Testis (tissue), 2 donors: ENCODE measurements at regions not wholly inside any gene's neighbourhood (a gene's known extent, or its start where the extent isn't known, plus 50 kb on each side); places are given as distances from the start of the nearest gene placed in this dataset.

Source experiments
- DNase-seq: peaks from one replicate; pipeline ENCODE4 v3.0.0-alpha.2; 2019
- H3K27ac ChIP-seq, 2 donors: fragments of 200-600 bp; sonication (generic); one replicate each; pipeline ENCODE4 v1.5.1; 2019
- H3K27me3 ChIP-seq: fragments of 200-600 bp; sonication (generic); one replicate; pipeline ENCODE4 v1.5.1; 2019
- H3K36me3 ChIP-seq: fragments of 200-600 bp; sonication (generic); one replicate; pipeline ENCODE4 v1.5.1; 2017; ENCODE audit warnings: low read depth; ENCODE audit errors: missing control alignments
- H3K4me1 ChIP-seq: fragments of 200-600 bp; sonication (generic); one replicate; pipeline ENCODE4 v1.5.1; 2019
- H3K4me3 ChIP-seq, 2 donors: fragments of 200-600 bp; sonication (generic); one replicate each; pipeline ENCODE4 v1.5.1; 2017 to 2019
- H3K9me3 ChIP-seq: fragments of 200-600 bp; sonication (generic); one replicate; pipeline ENCODE4 v1.5.1; 2017
- POLR2A ChIP-seq: fragments of 450-650 bp; IDR thresholded peaks from one replicate; pipeline ENCODE4 v1.6.1; 2017; ENCODE audit warnings: antibody characterized with exemption, mild to moderate bottlenecking, moderate library complexity
- WGBS, 2 donors: methylation state at CpG; one replicate each; pipeline ENCODE4 v1.1.5; 2018; 5-methylcytosine and 5-hydroxymethylcytosine counted together
- intact Hi-C: fragments of 100-400 bp; cut with DNase I; formaldehyde crosslinking; loops from one replicate; pipeline ENCODE4 v1.15.1; 2023; ENCODE audit warnings: low total_unique reads
- TF ChIP-seq, protein P1 (sequence below), 3 experiments: fragments of 450-650 bp in 2 of 3; fragments of 200-600 bp in 1 of 3; sonication (generic) in 1 of 3; IDR thresholded peaks; one replicate each; pipeline ENCODE4 v1.5.1; 2016 to 2019; ENCODE audit warnings: antibody characterized with exemption in 3 of 3, mild to moderate bottlenecking in 2 of 3, moderate library complexity in 1 of 3

GRCh38 chr2:60230596-60230995 is 322.9 kb downstream of the BCL11A start:
- no peaks in the 10 kb centered on the region for H3K4me1 ChIP-seq
- no peaks in the 10 kb centered on the region for H3K36me3 ChIP-seq
- no peak overlapping the region for H3K4me3 ChIP-seq
- TF ChIP-seq POLR2A, result no peak
- TF ChIP-seq, protein P1, sequence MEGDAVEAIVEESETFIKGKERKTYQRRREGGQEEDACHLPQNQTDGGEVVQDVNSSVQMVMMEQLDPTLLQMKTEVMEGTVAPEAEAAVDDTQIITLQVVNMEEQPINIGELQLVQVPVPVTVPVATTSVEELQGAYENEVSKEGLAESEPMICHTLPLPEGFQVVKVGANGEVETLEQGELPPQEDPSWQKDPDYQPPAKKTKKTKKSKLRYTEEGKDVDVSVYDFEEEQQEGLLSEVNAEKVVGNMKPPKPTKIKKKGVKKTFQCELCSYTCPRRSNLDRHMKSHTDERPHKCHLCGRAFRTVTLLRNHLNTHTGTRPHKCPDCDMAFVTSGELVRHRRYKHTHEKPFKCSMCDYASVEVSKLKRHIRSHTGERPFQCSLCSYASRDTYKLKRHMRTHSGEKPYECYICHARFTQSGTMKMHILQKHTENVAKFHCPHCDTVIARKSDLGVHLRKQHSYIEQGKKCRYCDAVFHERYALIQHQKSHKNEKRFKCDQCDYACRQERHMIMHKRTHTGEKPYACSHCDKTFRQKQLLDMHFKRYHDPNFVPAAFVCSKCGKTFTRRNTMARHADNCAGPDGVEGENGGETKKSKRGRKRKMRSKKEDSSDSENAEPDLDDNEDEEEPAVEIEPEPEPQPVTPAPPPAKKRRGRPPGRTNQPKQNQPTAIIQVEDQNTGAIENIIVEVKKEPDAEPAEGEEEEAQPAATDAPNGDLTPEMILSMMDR (IDR thresholded peaks at IDR 0.05), result no peak
- intact Hi-C loops, result no loop called here
- 74 to 81% methylated on average over 2 of the region's 2 CpGs for WGBS, 2 donors
- H3K27me3 ChIP-seq, result no peaks in the 10 kb centered on the region
- no peak for DNase-seq
- H3K9me3 ChIP-seq, result no peaks in the 10 kb centered on the region
- H3K27ac ChIP-seq, result no peak overlapping the region

DNA sequence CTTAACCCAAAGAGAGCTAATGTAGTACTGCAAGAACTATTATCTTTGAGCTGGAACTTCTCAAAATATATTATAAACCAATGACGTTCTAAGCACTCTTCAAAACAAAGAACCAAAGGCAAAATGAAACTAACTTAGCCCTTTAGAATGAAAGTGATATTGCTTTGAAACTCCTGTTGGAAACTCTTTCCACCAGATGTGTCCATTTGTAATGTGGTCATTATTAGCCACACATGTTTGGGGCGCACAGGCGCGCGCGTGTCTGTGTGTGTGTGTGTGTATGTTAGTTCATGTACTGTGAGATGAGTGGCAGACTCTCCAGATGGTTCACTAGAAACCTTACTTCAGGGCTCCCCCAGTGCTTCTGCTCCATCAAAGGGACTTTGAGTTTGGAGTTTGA is 323.4 kb downstream of the BCL11A start:
- no peak for DNase-seq
- TF ChIP-seq, protein P1 (IDR thresholded peaks at IDR 0.05), result no peak
- no peak for TF ChIP-seq POLR2A
- Histone ChIP-seq H3K4me3 (no peak overlapping the region), H3K27me3 (no peaks in the 10 kb centered on the region), H3K36me3 (no peaks in the 10 kb centered on the region), H3K27ac (no peak overlapping the region), H3K9me3 (no peaks in the 10 kb centered on the region), H3K4me1 (no peaks in the 10 kb centered on the region)
- WGBS, 2 donors, result 87 to 89% methylated on average over 6 of the region's 6 CpGs
- intact Hi-C loops, result no loop called here

DNA sequence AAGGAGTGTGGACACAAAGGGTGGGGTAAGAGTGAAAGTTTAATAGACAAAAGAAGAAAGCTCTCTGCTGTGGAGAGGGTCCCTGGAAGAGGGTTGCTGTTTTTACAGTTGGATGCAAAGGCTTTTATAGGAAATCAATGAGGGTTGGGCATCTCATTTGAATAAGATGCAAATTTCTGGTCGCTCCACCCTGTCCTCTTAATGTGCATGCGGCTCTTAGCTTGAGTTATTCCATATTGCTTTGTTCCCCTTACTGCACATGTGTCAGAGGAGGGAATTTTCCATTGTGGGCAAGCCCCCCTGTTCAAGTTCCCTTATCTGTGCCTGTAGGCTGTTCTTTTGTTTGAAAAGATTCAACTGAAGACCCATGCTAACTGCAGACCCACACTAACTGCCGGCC is 326.5 kb downstream of the BCL11A start:
- Histone ChIP-seq H3K9me3 (no peaks in the 10 kb centered on the region), H3K27me3 (no peaks in the 10 kb centered on the region), H3K4me1 (no peaks in the 10 kb centered on the region), H3K4me3 (no peak overlapping the region), H3K36me3 (no peaks in the 10 kb centered on the region), H3K27ac (no peak overlapping the region)
- intact Hi-C loops, result no loop called here
- TF ChIP-seq, protein P1 (IDR thresholded peaks at IDR 0.05), result no peak
- no peak for TF ChIP-seq POLR2A
- WGBS, 2 donors, result 96% methylated on average over 3 of the region's 3 CpGs
- DNase-seq, result no peak

DNA sequence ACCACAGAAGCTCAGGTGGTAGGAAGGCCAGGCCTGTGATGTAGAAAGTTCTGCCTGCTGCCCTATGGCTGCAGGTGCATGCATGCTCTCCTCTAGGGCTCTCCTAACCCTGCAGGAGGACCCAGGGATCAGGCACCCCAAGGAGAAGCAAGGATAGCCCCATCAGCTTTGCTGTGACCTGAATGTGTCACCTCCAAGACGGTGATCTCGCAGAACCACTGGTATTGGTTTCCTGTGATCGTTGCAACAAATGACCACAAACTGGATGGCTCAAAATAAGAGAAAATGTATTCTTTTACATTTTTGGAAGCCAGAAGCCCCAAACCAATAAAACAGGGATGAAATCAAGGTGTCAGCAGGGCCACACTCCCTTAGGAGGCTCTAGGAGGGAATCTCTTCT is 327.3 kb downstream of the BCL11A start:
- H3K36me3 ChIP-seq, result no peaks in the 10 kb centered on the region
- H3K4me1 ChIP-seq, result no peaks in the 10 kb centered on the region
- H3K27ac ChIP-seq, result no peak overlapping the region
- TF ChIP-seq POLR2A, result no peak
- TF ChIP-seq, protein P1 (IDR thresholded peaks at IDR 0.05), result no peak
- intact Hi-C loops, result no loop called here
- DNase-seq, result no peak
- WGBS, 2 donors, result 84 to 88% methylated on average over 3 of the region's 3 CpGs
- no peak overlapping the region for H3K4me3 ChIP-seq
- no peaks in the 10 kb centered on the region for H3K9me3 ChIP-seq
- no peaks in the 10 kb centered on the region for H3K27me3 ChIP-seq

- no peak for DNase-seq
- TF ChIP-seq, protein P1 (IDR thresholded peaks at IDR 0.05), result no peak
- TF ChIP-seq POLR2A, result no peak
- Histone ChIP-seq H3K27ac (no peak overlapping the region), H3K9me3 (no peaks in the 10 kb centered on the region), H3K4me3 (no peak overlapping the region), H3K27me3 (no peaks in the 10 kb centered on the region), H3K36me3 (no peaks in the 10 kb centered on the region), H3K4me1 (no peaks in the 10 kb centered on the region)
- WGBS, 2 donors, result 95 to 100% methylated on average over 2 of the region's 2 CpGs
- intact Hi-C loops, result no loop called here
Observed at GRCh38 chr2:60223859-60224258, 329.6 kb downstream of the BCL11A start.
